ENCODE measurements at regions not wholly inside any gene's neighbourhood (a gene's known extent, or its start where the extent isn't known, plus 50 kb on each side); places are given as distances from the start of the nearest gene placed in this dataset.

DNA sequence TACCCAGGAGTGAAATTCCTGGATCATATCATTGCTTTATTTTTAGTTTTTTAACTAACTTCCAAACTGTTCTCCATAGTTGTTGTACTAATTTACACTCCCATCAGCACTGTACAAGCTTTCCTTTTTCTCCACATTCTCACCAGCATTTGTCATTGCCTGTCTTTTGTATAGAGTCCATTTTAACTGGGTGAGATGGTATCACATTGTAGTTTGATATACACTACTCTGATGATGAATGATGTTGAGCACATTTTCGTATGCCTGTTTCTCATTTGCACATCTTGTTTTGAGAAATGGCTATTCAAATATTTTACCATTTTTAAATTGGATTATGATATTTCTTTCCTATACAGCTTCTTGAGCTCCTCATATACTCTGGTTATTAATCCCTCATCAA lies 1586.6 kb downstream of the SI start:
- no peak for DNase-seq
- no peak overlapping the region for H3K4me3 ChIP-seq
- H3K36me3 ChIP-seq (replicated peaks in 1 of 2; ENCODE audit: insufficient read depth in 1 of 2, low read depth in 2 of 2), result no peaks in the 10 kb centered on the region
- no peaks in the 10 kb centered on the region for H3K27me3 ChIP-seq
- no peaks in the 10 kb centered on the region for H3K9me3 ChIP-seq
- ATAC-seq, result no peak
- TF ChIP-seq POLR2A (IDR thresholded peaks at IDR 0.05), result no peak
- TF ChIP-seq, protein P1, sequence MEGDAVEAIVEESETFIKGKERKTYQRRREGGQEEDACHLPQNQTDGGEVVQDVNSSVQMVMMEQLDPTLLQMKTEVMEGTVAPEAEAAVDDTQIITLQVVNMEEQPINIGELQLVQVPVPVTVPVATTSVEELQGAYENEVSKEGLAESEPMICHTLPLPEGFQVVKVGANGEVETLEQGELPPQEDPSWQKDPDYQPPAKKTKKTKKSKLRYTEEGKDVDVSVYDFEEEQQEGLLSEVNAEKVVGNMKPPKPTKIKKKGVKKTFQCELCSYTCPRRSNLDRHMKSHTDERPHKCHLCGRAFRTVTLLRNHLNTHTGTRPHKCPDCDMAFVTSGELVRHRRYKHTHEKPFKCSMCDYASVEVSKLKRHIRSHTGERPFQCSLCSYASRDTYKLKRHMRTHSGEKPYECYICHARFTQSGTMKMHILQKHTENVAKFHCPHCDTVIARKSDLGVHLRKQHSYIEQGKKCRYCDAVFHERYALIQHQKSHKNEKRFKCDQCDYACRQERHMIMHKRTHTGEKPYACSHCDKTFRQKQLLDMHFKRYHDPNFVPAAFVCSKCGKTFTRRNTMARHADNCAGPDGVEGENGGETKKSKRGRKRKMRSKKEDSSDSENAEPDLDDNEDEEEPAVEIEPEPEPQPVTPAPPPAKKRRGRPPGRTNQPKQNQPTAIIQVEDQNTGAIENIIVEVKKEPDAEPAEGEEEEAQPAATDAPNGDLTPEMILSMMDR (IDR thresholded peaks at IDR 0.05), result no peak
- WGBS, 2 donors, result 33 to 50% methylated on average over 1 of the region's 1 CpG
- H3K4me1 ChIP-seq, result no peaks in the 10 kb centered on the region
- no peak overlapping the region for H3K27ac ChIP-seq
- intact Hi-C loops (cut with DNase I), result no loop called here

DNA sequence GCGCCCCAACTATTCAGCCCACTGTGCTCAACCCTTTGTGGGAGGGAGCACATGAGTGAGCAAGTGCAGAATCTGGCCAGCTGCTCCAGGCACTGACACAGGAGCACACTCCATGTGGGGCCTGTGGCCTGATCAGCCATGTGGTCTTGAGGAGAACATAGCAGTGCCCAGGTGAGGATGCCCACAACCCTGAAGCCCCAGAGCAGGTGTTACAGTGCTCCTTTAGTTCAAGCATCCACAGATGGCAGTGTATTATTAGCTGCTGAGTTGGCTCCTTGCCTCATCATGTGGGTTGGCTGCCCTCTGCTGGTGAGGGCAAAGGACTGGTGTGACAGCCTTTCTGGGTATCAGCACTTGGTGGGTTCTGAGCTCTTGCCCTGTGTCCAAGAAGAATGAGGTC lies 1588.2 kb downstream of the SI start:
- DNase-seq (peak; percentile 44 to 64 (median 49)), ATAC-seq (peak; percentile 55)
- Histone ChIP-seq H3K36me3 (replicated peaks in 1 of 2; ENCODE audit: insufficient read depth in 1 of 2, low read depth in 2 of 2) (no peaks in the 10 kb centered on the region), H3K27ac (no peak overlapping the region), H3K9me3 (no peaks in the 10 kb centered on the region), H3K4me1 (no peaks in the 10 kb centered on the region), H3K27me3 (no peaks in the 10 kb centered on the region), H3K4me3 (no peak overlapping the region)
- TF ChIP-seq, protein P1 (IDR thresholded peaks at IDR 0.05), result peak in 6 of 7 experiments; percentile 36 to 51 (median 42)
- TF ChIP-seq POLR2A (IDR thresholded peaks at IDR 0.05), result no peak
- intact Hi-C loops (cut with DNase I), result no loop called here
- 100% methylated on average over 1 of the region's 1 CpG for WGBS, 2 donors

DNA sequence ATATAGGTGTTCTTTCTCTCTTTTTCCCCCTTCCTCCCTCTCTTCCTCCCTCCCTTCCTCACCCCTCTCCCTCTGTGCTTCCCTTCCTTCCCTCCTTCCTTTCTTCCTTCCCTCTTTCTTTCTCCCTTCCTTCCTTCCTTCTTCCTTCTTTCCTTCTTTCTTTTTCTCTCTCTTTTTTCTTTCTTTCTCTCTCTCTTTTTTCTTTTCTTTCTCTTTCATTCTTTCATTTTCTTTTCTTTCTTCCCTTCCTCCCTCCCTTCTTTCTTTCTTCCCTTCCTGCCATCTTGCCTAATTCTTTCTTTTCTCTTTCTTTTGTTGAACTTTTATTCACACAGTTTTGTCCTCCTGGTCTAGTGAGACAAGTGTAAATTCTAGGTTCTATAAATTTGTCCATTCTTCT lies 1595.6 kb downstream of the SI start:
- Histone ChIP-seq H3K9me3 (no peaks in the 10 kb centered on the region), H3K27me3 (no peaks in the 10 kb centered on the region), H3K36me3 (replicated peaks in 1 of 2; ENCODE audit: insufficient read depth in 1 of 2, low read depth in 2 of 2) (no peaks in the 10 kb centered on the region), H3K4me3 (no peak overlapping the region), H3K4me1 (no peaks in the 10 kb centered on the region), H3K27ac (no peak overlapping the region)
- TF ChIP-seq, protein P1 (IDR thresholded peaks at IDR 0.05), result no peak
- intact Hi-C loops (cut with DNase I), result no loop called here
- ATAC-seq (no peak), DNase-seq (no peak)

DNA sequence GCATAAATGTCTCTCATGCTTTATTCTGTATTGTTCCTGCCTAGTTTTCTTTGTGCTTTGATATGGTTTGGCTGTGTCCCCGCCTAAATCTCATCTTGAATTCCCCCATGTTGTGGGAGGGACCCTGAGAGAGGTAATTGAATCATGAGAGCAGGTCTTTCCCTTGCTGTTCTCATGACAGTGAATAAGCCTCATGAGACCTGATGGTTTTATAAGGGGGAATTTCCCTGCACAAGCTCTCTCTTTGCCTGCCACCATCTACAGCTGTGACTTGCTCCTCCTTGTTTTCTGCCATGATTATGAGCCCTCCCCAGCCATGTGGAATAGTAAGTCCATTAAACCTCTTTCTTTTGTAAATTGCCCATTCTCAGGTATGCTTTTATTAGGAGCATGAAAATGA lies 1596.6 kb downstream of the SI start:
- TF ChIP-seq, protein P1 (IDR thresholded peaks at IDR 0.05), result no peak
- TF ChIP-seq POLR2A (IDR thresholded peaks at IDR 0.05), result no peak
- DNase-seq, result no peak
- Histone ChIP-seq H3K36me3 (replicated peaks in 1 of 2; ENCODE audit: insufficient read depth in 1 of 2, low read depth in 2 of 2) (no peaks in the 10 kb centered on the region), H3K27me3 (no peaks in the 10 kb centered on the region), H3K9me3 (no peaks in the 10 kb centered on the region), H3K4me3 (no peak overlapping the region), H3K4me1 (no peaks in the 10 kb centered on the region), H3K27ac (no peak overlapping the region)
- 37 to 58% methylated on average over 1 of the region's 1 CpG for WGBS, 2 donors
- no peak for ATAC-seq
- intact Hi-C loops (cut with DNase I), result no loop called here

DNA sequence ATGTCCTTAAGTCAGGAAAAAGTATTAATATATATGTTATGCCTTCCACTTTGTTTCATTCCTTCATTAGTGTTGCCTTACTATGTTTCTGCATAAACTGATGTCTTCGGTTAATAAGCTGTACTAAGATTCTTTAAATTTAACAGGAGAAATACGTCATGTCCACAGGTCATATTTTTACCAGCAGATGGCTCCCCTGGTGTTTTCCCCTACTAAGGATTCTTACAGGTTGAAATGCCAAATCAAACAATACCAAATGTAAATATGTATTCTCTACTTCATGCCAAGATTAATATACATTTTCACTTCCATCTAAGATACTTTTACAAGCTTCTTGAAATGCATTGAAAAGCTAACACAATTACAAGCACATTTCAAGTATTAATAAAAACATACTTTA lies 1602.1 kb downstream of the SI start:
- intact Hi-C loops (cut with DNase I), result no loop called here
- ATAC-seq, result no peak

More for the DNA sequence above, 1602.1 kb downstream of the SI start:
- no peaks in the 10 kb centered on the region for H3K27me3 ChIP-seq
- TF ChIP-seq, protein P1 (IDR thresholded peaks at IDR 0.05), result peak in 5 of 7 experiments; percentile 9 to 43 (median 27)
- TF ChIP-seq POLR2A (IDR thresholded peaks at IDR 0.05), result no peak
- 32 to 38% methylated on average over 2 of the region's 2 CpGs for WGBS, 2 donors
- no peak for DNase-seq
- H3K4me3 ChIP-seq, result no peak overlapping the region
- no peaks in the 10 kb centered on the region for H3K4me1 ChIP-seq
- H3K36me3 ChIP-seq (replicated peaks in 1 of 2; ENCODE audit: insufficient read depth in 1 of 2, low read depth in 2 of 2), result no peaks in the 10 kb centered on the region
- no peak overlapping the region for H3K27ac ChIP-seq
- no peaks in the 10 kb centered on the region for H3K9me3 ChIP-seq
